CD14-positive monocyte (primary cell): ENCODE measurements at regions not wholly inside any gene's neighbourhood (a gene's known extent, or its start where the extent isn't known, plus 50 kb on each side); places are given as distances from the start of the nearest gene placed in this dataset.

Experiments used
- DNase-seq, 3 donors: peaks; one replicate each; pipeline ENCODE4 v3.0.0-alpha.2; 2011 to 2022
- H2AFZ ChIP-seq: 2 replicates; pipeline ENCODE4 v1.6.0; 2012; ENCODE audit warnings: mild to moderate bottlenecking, low read depth, low read length, inconsistent platforms; ENCODE audit not compliant: insufficient read depth, poor library complexity, severe bottlenecking
- H3K27ac ChIP-seq, 2 donors: 1 replicate in 1 of 2; 2 replicates in 1 of 2; pipeline ENCODE4 v1.5.1; 2012 to 2013; ENCODE audit warnings: low read length in 2 of 2, control low read depth in 1 of 2, inconsistent platforms in 1 of 2, low read depth in 1 of 2, mild to moderate bottlenecking in 1 of 2
- H3K27me3 ChIP-seq, 2 donors: one replicate each; pipeline versions ENCODE4 v1.6.0 to v1.6.1; 2011 to 2013; ENCODE audit warnings: low read length in 2 of 2; ENCODE audit not compliant: control insufficient read depth in 2 of 2, insufficient read depth in 2 of 2
- H3K36me3 ChIP-seq, 2 donors: replicated peaks in 1 of 2; 1 replicate in 1 of 2; 2 replicates in 1 of 2; pipeline versions ENCODE4 v1.5.1 to v1.6.1; 2012 to 2013; ENCODE audit warnings: low read length in 2 of 2, control low read depth in 1 of 2, inconsistent platforms in 1 of 2, mild to moderate bottlenecking in 1 of 2; ENCODE audit not compliant: insufficient read depth in 2 of 2, control insufficient read depth in 1 of 2
- H3K4me1 ChIP-seq, 2 donors: 1 replicate in 1 of 2; 2 replicates in 1 of 2; pipeline versions ENCODE4 v1.5.1 to v1.6.1; 2012 to 2013; ENCODE audit warnings: low read length in 2 of 2, control low read depth in 1 of 2, inconsistent platforms in 1 of 2, mild to moderate bottlenecking in 1 of 2, moderate library complexity in 1 of 2; ENCODE audit not compliant: insufficient read depth in 2 of 2, control insufficient read depth in 1 of 2
- H3K4me2 ChIP-seq: replicated peaks from 2 replicates; pipeline ENCODE3; 2012; ENCODE audit warnings: low read length, moderate library complexity, mild to moderate bottlenecking; ENCODE audit not compliant: poor library complexity, severe bottlenecking; ENCODE audit errors: extremely low read depth
- H3K4me3 ChIP-seq, 3 experiments: fragments of 200-600 bp in 1 of 3; sonication (generic) in 1 of 3; replicated peaks in 1 of 3; 1 replicate in 2 of 3; 2 replicates in 1 of 3; pipeline ENCODE4 v1.5.1; 2011 to 2013; ENCODE audit warnings: low read length in 3 of 3, mild to moderate bottlenecking in 3 of 3, control low read depth in 2 of 3, low read depth in 2 of 3, inconsistent platforms in 1 of 3, moderate library complexity in 1 of 3
- H3K79me2 ChIP-seq: 2 replicates; pipeline ENCODE4 v1.6.0; 2012; ENCODE audit warnings: mild to moderate bottlenecking, control low read depth, inconsistent platforms, low read length, moderate library complexity; ENCODE audit not compliant: insufficient read depth
- H3K9ac ChIP-seq: 2 replicates; pipeline ENCODE4 v1.6.0; 2017; ENCODE audit warnings: low read length, mild to moderate bottlenecking; ENCODE audit not compliant: insufficient read depth, poor library complexity, severe bottlenecking
- H3K9me3 ChIP-seq, 2 donors: replicated peaks in 1 of 2; 1 replicate in 1 of 2; 2 replicates in 1 of 2; pipeline versions ENCODE4 v1.5.1 to v1.6.1; 2012 to 2013; ENCODE audit warnings: low read length in 2 of 2, control low read depth in 1 of 2; ENCODE audit not compliant: control insufficient read depth in 1 of 2, insufficient read depth in 1 of 2
- H4K20me1 ChIP-seq: 2 replicates; pipeline ENCODE4 v1.6.0; 2012; ENCODE audit warnings: mild to moderate bottlenecking, low read length, control low read depth, moderate library complexity; ENCODE audit not compliant: insufficient read depth
- H3K27ac Mint-ChIP-seq, 7 donors: one replicate each; pipeline ENCODE4 v1.8.0; 2020; ENCODE audit warnings: mild to moderate bottlenecking in 7 of 7, mixed read lengths in 7 of 7, moderate library complexity in 6 of 7, inconsistent platforms in 2 of 7
- H3K27me3 Mint-ChIP-seq, 3 donors: one replicate each; pipeline ENCODE4 v1.8.0; 2021 to 2022; ENCODE audit warnings: low read depth in 3 of 3, mild to moderate bottlenecking in 3 of 3, mixed read lengths in 3 of 3, moderate library complexity in 3 of 3, inconsistent platforms in 1 of 3
- H3K36me3 Mint-ChIP-seq, 2 donors: one replicate each; pipeline ENCODE4 v1.8.0; 2020; ENCODE audit warnings: mixed read lengths in 2 of 2, inconsistent platforms in 1 of 2, mild to moderate bottlenecking in 1 of 2
- H3K4me1 Mint-ChIP-seq: one replicate; pipeline ENCODE4 v1.8.0; 2020; ENCODE audit warnings: mild to moderate bottlenecking, mixed read lengths
- H3K4me3 Mint-ChIP-seq, 2 donors: one replicate each; pipeline ENCODE4 v1.8.0; 2020; ENCODE audit warnings: mild to moderate bottlenecking in 2 of 2, mixed read lengths in 2 of 2, moderate library complexity in 1 of 2
- H3K9me3 Mint-ChIP-seq, 7 donors: one replicate each; pipeline ENCODE4 v1.8.0; 2020 to 2022; ENCODE audit warnings: mixed read lengths in 7 of 7, mild to moderate bottlenecking in 6 of 7, moderate library complexity in 6 of 7, inconsistent platforms in 2 of 7
- WGBS: methylation state at CpG from one replicate; pipeline ENCODE4 v1.1.5; 2013; ENCODE audit warnings: missing lambda C conversion rate; ENCODE audit not compliant: insufficient coverage; 5-methylcytosine and 5-hydroxymethylcytosine counted together
- intact Hi-C, 2 donors: fragments of 100-400 bp; cut with micrococcal nuclease; formaldehyde crosslinking; loops; one replicate each; pipeline versions ENCODE4 v1.15.0 to v1.15.1; 2023
- TF ChIP-seq, protein P1 (sequence below): fragments of 200-600 bp; IDR thresholded peaks from one replicate; pipeline ENCODE4 v1.8.0; 2022; ENCODE audit warnings: antibody characterized with exemption, mild to moderate bottlenecking

DNA sequence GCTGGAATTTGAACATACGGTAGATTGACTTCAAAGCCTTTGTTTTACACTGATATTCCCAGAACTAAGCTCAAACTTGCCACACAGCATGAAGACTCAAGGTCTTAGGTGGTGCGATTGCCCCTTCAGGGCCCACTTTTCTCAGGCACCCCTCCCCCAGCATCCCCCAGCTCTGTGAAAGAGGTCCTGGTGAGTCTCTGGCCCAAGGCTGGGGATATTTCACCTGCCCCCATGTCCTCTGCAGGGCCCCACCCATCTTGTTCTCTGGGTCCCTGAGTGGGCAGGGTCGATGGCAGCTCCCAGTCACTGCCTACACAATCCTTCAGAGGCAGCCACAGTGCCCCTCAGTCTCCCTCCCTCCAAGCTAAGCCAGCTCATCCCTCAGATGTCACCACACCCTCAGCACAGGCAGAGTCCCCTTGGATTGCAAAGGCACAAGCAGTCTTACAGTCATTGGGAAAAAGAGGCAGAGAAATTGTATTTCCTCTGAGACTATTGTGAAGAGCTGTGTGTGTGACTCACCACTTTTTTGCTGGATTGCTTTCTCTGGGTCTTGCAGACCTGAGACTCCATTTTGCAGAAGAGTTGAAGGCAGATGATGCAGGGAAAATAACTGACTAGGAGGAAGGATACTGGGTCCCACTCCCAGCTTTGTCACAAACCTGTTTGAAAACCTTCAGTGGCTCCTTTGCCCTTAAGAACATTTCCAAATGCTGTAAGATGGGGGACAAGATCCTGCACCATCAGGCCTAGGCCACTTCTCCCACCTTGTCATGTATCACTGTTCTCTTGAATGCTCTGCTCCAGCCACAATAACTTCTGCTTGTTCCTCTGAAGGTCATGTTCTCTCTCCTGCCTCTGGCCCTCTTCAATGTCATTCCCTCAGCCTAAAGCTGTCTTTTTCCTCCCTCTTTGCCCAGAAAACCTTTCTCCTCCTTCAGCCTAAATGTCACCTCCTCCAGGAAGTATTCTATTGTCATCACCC is 119.1 kb upstream of the GRIK3 start:
- H2AFZ ChIP-seq, result no peak overlapping the region
- TF ChIP-seq, protein P1, sequence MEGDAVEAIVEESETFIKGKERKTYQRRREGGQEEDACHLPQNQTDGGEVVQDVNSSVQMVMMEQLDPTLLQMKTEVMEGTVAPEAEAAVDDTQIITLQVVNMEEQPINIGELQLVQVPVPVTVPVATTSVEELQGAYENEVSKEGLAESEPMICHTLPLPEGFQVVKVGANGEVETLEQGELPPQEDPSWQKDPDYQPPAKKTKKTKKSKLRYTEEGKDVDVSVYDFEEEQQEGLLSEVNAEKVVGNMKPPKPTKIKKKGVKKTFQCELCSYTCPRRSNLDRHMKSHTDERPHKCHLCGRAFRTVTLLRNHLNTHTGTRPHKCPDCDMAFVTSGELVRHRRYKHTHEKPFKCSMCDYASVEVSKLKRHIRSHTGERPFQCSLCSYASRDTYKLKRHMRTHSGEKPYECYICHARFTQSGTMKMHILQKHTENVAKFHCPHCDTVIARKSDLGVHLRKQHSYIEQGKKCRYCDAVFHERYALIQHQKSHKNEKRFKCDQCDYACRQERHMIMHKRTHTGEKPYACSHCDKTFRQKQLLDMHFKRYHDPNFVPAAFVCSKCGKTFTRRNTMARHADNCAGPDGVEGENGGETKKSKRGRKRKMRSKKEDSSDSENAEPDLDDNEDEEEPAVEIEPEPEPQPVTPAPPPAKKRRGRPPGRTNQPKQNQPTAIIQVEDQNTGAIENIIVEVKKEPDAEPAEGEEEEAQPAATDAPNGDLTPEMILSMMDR, result no peak
- Mint-ChIP-seq H3K9me3 (peaks cover 0 to 4% (median 0%) of the 10 kb centered on the region in 7 donors), H3K27me3 (peaks cover 2 to 8% (median 2%) of the 10 kb centered on the region in 3 donors), H3K4me1 (no peaks in the 10 kb centered on the region), H3K36me3 (no peaks in the 10 kb centered on the region), H3K27ac (no peak overlapping the region), H3K4me3 (no peak overlapping the region)
- H3K36me3 ChIP-seq, result no peaks in the 10 kb centered on the region
- no peaks in the 10 kb centered on the region for H4K20me1 ChIP-seq
- no peak overlapping the region for H3K4me2 ChIP-seq
- intact Hi-C loops, result no loop called here
- WGBS, result 85% methylated on average over 3 of the region's 3 CpGs
- H3K9ac ChIP-seq, result no peak overlapping the region
- no peaks in the 10 kb centered on the region for H3K9me3 ChIP-seq
- H3K4me1 ChIP-seq, result no peaks in the 10 kb centered on the region
- H3K4me3 ChIP-seq, result no peak overlapping the region
- no peaks in the 10 kb centered on the region for H3K27me3 ChIP-seq
- no peaks in the 10 kb centered on the region for H3K79me2 ChIP-seq
- DNase-seq, result no peak
- H3K27ac ChIP-seq, result no peak overlapping the region

DNA sequence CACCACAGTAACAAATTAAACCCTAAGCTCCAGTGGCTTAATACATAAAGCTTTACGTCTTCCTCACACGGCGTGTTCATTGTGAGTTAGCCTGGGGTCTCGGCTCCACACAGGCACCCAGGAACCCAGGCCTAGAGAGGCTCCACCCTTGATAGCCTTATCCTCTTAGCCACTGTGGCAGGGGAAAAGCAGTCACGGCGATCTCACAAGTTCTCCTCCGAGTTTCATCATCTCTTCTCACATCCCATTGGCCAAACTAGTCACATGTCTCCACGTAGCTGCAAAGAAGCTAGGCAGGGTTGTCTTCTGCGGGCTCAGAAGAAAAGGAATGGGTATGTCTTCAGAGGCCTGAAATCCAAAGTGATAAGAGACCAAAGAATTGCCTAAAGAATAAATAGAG is 122.3 kb upstream of the GRIK3 start:
- intact Hi-C loops, result no loop called here
- no peaks in the 10 kb centered on the region for H3K27me3 ChIP-seq
- no peak overlapping the region for H3K27ac ChIP-seq
- no peak overlapping the region for H3K9ac ChIP-seq
- H3K36me3 Mint-ChIP-seq, result no peaks in the 10 kb centered on the region
- H3K4me1 Mint-ChIP-seq, result no peaks in the 10 kb centered on the region
- TF ChIP-seq, protein P1, result no peak
- DNase-seq, result no peak
- no peak overlapping the region for H3K4me3 ChIP-seq
- H4K20me1 ChIP-seq, result no peaks in the 10 kb centered on the region
- H3K4me1 ChIP-seq, result no peaks in the 10 kb centered on the region
- H3K9me3 ChIP-seq, result no peaks in the 10 kb centered on the region
- H3K9me3 Mint-ChIP-seq, result peaks cover 0 to 7% (median 4%) of the 10 kb centered on the region in 7 donors
- no peak overlapping the region for H2AFZ ChIP-seq
- peaks cover 2 to 4% (median 4%) of the 10 kb centered on the region in 3 donors for H3K27me3 Mint-ChIP-seq
- H3K36me3 ChIP-seq, result no peaks in the 10 kb centered on the region
- 76% methylated on average over 8 of the region's 9 CpGs for WGBS
- no peak overlapping the region for H3K4me2 ChIP-seq
- H3K27ac Mint-ChIP-seq, result no peak overlapping the region
- H3K79me2 ChIP-seq, result no peaks in the 10 kb centered on the region
- no peak overlapping the region for H3K4me3 Mint-ChIP-seq
